Endothelial cell of umbilical vein (primary cell): ENCODE measurements at regions not wholly inside any gene's neighbourhood (a gene's known extent, or its start where the extent isn't known, plus 50 kb on each side); places are given as distances from the start of the nearest gene placed in this dataset.

Experiments used
- BruUV-seq: library from RNA; stranded (reverse); fragments of 400-500 nt; replicated peaks from 2 replicates; lab custom pipeline; 2021; lab: Mats Ljungman, UMichigan
- CTCF ChIA-PET: fragments of 300-600, 350-600 bp; sonication (Branson Sonifier 250); formaldehyde crosslinking; loops from one replicate; lab custom pipeline; 2021; ENCODE audit warnings: antibody characterized with exemption, inconsistent platforms; lab: Charles Lee
- POLR2A ChIA-PET: fragments of 300-600, 350-600 bp; sonication (Branson Sonifier 250); formaldehyde crosslinking; loops from one replicate; lab custom pipeline; 2021; ENCODE audit warnings: antibody characterized with exemption, inconsistent platforms; lab: Charles Lee
- DNase-seq: peaks from one replicate; pipeline ENCODE4 v3.0.0-alpha.2; 2011; ENCODE audit warnings: low read depth, low spot score
- FAIRE-seq: peaks from 2 replicates; lab custom pipeline; 2011; peaks lifted over from hg19 to GRCh38; lab: Jason Lieb, UNC
- H2AFZ ChIP-seq: 2 replicates; pipeline ENCODE4 v1.6.0; 2012; ENCODE audit warnings: low read depth, low read length, control low read depth, inconsistent platforms
- H3K27ac ChIP-seq: 2 replicates; pipeline ENCODE4 v1.5.1; 2011; ENCODE audit warnings: low read depth, mild to moderate bottlenecking, control low read depth, low read length, moderate library complexity; ENCODE audit not compliant: insufficient read depth
- H3K27me3 ChIP-seq, 2 experiments: 2 replicates each; pipeline versions ENCODE4 v1.6.0 to v1.6.1; 2011; ENCODE audit warnings: low read length in 2 of 2, mixed read lengths in 1 of 2; ENCODE audit not compliant: control insufficient read depth in 2 of 2, insufficient read depth in 2 of 2
- H3K36me3 ChIP-seq, 2 experiments: 2 replicates in 1 of 2; 3 replicates in 1 of 2; pipeline ENCODE4 v1.5.1; 2011; ENCODE audit warnings: low read length in 2 of 2, mild to moderate bottlenecking in 1 of 2, moderate library complexity in 1 of 2; ENCODE audit not compliant: control insufficient read depth in 2 of 2, insufficient read depth in 2 of 2; ENCODE audit errors: extremely low read depth in 1 of 2
- H3K4me1 ChIP-seq: 3 replicates; pipeline ENCODE4 v1.5.1; 2011; ENCODE audit warnings: mild to moderate bottlenecking, low read length; ENCODE audit not compliant: control insufficient read depth, insufficient read depth; ENCODE audit errors: extremely low read depth
- H3K4me2 ChIP-seq: 2 replicates; pipeline ENCODE4 v1.6.1; 2011; ENCODE audit warnings: low read length, control low read depth, mixed read lengths; ENCODE audit not compliant: insufficient read depth
- H3K4me3 ChIP-seq, 3 experiments: fragments of 200-600 bp in 1 of 3; sonication (generic), shearing (Covaris generic) in 1 of 3; replicated peaks in 1 of 3; 2 replicates each; pipeline ENCODE4 v1.5.1; 2011 to 2016; ENCODE audit warnings: control low read depth in 3 of 3, low read length in 3 of 3, mild to moderate bottlenecking in 2 of 3, inconsistent platforms in 1 of 3, low read depth in 1 of 3, moderate library complexity in 1 of 3; ENCODE audit not compliant: insufficient read depth in 1 of 3
- H3K79me2 ChIP-seq: 2 replicates; pipeline ENCODE4 v1.6.0; 2012; ENCODE audit warnings: low read length, inconsistent platforms; ENCODE audit not compliant: control insufficient read depth, insufficient read depth
- H3K9ac ChIP-seq: replicated peaks from 2 replicates; pipeline ENCODE3; 2011; ENCODE audit warnings: low read length, control low read depth; ENCODE audit not compliant: insufficient read depth; ENCODE audit errors: extremely low read depth
- H3K9me1 ChIP-seq: replicated peaks from 3 replicates; pipeline ENCODE4 v1.6.0; 2011; ENCODE audit warnings: mild to moderate bottlenecking, low read length; ENCODE audit not compliant: control insufficient read depth, insufficient read depth; ENCODE audit errors: extremely low read depth
- H3K9me3 ChIP-seq: replicated peaks from 2 replicates; pipeline ENCODE4 v1.5.1; 2012; ENCODE audit warnings: low read length, inconsistent platforms; ENCODE audit not compliant: control insufficient read depth, insufficient read depth
- H4K20me1 ChIP-seq: replicated peaks from 2 replicates; pipeline ENCODE3; 2011; ENCODE audit warnings: mild to moderate bottlenecking, low read length; ENCODE audit not compliant: control insufficient read depth, insufficient read depth; ENCODE audit errors: extremely low read depth
- EZH2 ChIP-seq: IDR thresholded peaks from 2 replicates; pipeline ENCODE4 v1.6.1; 2012; ENCODE audit warnings: borderline replicate concordance, low read depth, mild to moderate bottlenecking, moderate library complexity, low read length, inconsistent platforms; ENCODE audit not compliant: severe bottlenecking
- FOS ChIP-seq: IDR thresholded peaks from 2 replicates; pipeline ENCODE4 v1.6.1; 2011; ENCODE audit warnings: mild to moderate bottlenecking, low read length, moderate library complexity, borderline replicate concordance; ENCODE audit not compliant: insufficient read depth
- GATA2 ChIP-seq: IDR thresholded peaks from 2 replicates; pipeline ENCODE4 v1.7.0; 2011; ENCODE audit warnings: low read depth, mild to moderate bottlenecking, moderate library complexity, mixed read lengths, low read length; ENCODE audit not compliant: insufficient read length, insufficient read depth
- JUN ChIP-seq: IDR thresholded peaks from 2 replicates; pipeline ENCODE4 v1.6.1; 2011; ENCODE audit warnings: borderline replicate concordance, low read depth; ENCODE audit not compliant: insufficient read length, insufficient read depth
- MYC ChIP-seq: IDR thresholded peaks from one replicate; pipeline ENCODE4 v1.6.1; 2011; ENCODE audit warnings: mild to moderate bottlenecking, low read depth, low read length
- POLR2A ChIP-seq: IDR thresholded peaks from 2 replicates; pipeline ENCODE4 v1.6.1; 2012; ENCODE audit warnings: low read depth, mild to moderate bottlenecking, control low read depth, low read length
- POLR2AphosphoS5 ChIP-seq: IDR thresholded peaks from 2 replicates; pipeline ENCODE4 v1.6.1; 2012; ENCODE audit warnings: low read depth, mild to moderate bottlenecking, control low read depth, low read length, moderate library complexity; ENCODE audit not compliant: insufficient read depth
- dilution Hi-C: fragments of 300-500 bp; cut with MboI; formaldehyde crosslinking; loops from one replicate; pipeline ENCODE4 v1.15.0; 2019; ENCODE audit warnings: low sequenced_read_pairs; ENCODE audit not compliant: extremely low pct_ligation_motif_present
- intact Hi-C: fragments of 100-400 bp; cut with micrococcal nuclease; formaldehyde crosslinking; loops from one replicate; pipeline ENCODE4 v1.10.0; 2022
- TF ChIP-seq, protein P1 (sequence below), 2 donors: IDR thresholded peaks; 1 replicate in 1 of 2; 2 replicates in 1 of 2; pipeline ENCODE4 v1.5.1; 2011; ENCODE audit warnings: low read length in 2 of 2, mild to moderate bottlenecking in 2 of 2, moderate library complexity in 2 of 2, control low read depth in 1 of 2, inconsistent platforms in 1 of 2, low read depth in 1 of 2; ENCODE audit not compliant: insufficient read depth in 1 of 2; ENCODE audit errors: extremely low read depth in 1 of 2
- TF ChIP-seq, protein P2 (sequence below): IDR thresholded peaks from 2 replicates; pipeline ENCODE4 v1.6.1; 2011; ENCODE audit not compliant: insufficient read depth, insufficient read length

GRCh38 chr17:74077231-74077630 is 126.2 kb upstream of the RPL38 start:
- Histone ChIP-seq H2AFZ (no peak overlapping the region), H3K9ac (no peak overlapping the region), H3K9me1 (no peaks in the 10 kb centered on the region), H3K4me1 (no peaks in the 10 kb centered on the region), H3K4me3 (no peak overlapping the region), H3K36me3 (no peaks in the 10 kb centered on the region), H3K27ac (no peak overlapping the region), H3K79me2 (no peaks in the 10 kb centered on the region), H3K27me3 (no peaks in the 10 kb centered on the region), H3K9me3 (peaks cover 2% of the 10 kb centered on the region), H4K20me1 (no peaks in the 10 kb centered on the region), H3K4me2 (no peak overlapping the region)
- TF ChIP-seq GATA2 (no peak), MYC (no peak), POLR2A (no peak), POLR2AphosphoS5 (no peak), JUN (no peak), FOS (no peak), EZH2 (no peak)
- TF ChIP-seq, protein P1, sequence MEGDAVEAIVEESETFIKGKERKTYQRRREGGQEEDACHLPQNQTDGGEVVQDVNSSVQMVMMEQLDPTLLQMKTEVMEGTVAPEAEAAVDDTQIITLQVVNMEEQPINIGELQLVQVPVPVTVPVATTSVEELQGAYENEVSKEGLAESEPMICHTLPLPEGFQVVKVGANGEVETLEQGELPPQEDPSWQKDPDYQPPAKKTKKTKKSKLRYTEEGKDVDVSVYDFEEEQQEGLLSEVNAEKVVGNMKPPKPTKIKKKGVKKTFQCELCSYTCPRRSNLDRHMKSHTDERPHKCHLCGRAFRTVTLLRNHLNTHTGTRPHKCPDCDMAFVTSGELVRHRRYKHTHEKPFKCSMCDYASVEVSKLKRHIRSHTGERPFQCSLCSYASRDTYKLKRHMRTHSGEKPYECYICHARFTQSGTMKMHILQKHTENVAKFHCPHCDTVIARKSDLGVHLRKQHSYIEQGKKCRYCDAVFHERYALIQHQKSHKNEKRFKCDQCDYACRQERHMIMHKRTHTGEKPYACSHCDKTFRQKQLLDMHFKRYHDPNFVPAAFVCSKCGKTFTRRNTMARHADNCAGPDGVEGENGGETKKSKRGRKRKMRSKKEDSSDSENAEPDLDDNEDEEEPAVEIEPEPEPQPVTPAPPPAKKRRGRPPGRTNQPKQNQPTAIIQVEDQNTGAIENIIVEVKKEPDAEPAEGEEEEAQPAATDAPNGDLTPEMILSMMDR (IDR thresholded peaks at IDR 0.05; ENCODE audit: extremely low read depth in 1 of 2, insufficient read depth in 1 of 2, low read depth in 1 of 2, low read length in 2 of 2) = no peak
- TF ChIP-seq, protein P2, sequence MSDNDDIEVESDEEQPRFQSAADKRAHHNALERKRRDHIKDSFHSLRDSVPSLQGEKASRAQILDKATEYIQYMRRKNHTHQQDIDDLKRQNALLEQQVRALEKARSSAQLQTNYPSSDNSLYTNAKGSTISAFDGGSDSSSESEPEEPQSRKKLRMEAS = no peak
- dilution Hi-C loops = no loop called here
- CTCF ChIA-PET = no interaction called here
- FAIRE-seq (no peak), DNase-seq (no peak)
- intact Hi-C loops = no loop called here
- POLR2A ChIA-PET = no interaction called here
- no TSS peak for BruUV-seq
